CD14-positive monocyte (primary cell): ENCODE measurements at regions not wholly inside any gene's neighbourhood (a gene's known extent, or its start where the extent isn't known, plus 50 kb on each side); places are given as distances from the start of the nearest gene placed in this dataset.

Experiments
- DNase-seq, 3 donors: peaks; one replicate each; pipeline ENCODE4 v3.0.0-alpha.2; 2011 to 2022
- H2AFZ ChIP-seq: 2 replicates; pipeline ENCODE4 v1.6.0; 2012; ENCODE audit warnings: mild to moderate bottlenecking, low read depth, low read length, inconsistent platforms; ENCODE audit not compliant: insufficient read depth, poor library complexity, severe bottlenecking
- H3K27ac ChIP-seq, 2 donors: 1 replicate in 1 of 2; 2 replicates in 1 of 2; pipeline ENCODE4 v1.5.1; 2012 to 2013; ENCODE audit warnings: low read length in 2 of 2, control low read depth in 1 of 2, inconsistent platforms in 1 of 2, low read depth in 1 of 2, mild to moderate bottlenecking in 1 of 2
- H3K27me3 ChIP-seq, 2 donors: one replicate each; pipeline versions ENCODE4 v1.6.0 to v1.6.1; 2011 to 2013; ENCODE audit warnings: low read length in 2 of 2; ENCODE audit not compliant: control insufficient read depth in 2 of 2, insufficient read depth in 2 of 2
- H3K36me3 ChIP-seq, 2 donors: replicated peaks in 1 of 2; 1 replicate in 1 of 2; 2 replicates in 1 of 2; pipeline versions ENCODE4 v1.5.1 to v1.6.1; 2012 to 2013; ENCODE audit warnings: low read length in 2 of 2, control low read depth in 1 of 2, inconsistent platforms in 1 of 2, mild to moderate bottlenecking in 1 of 2; ENCODE audit not compliant: insufficient read depth in 2 of 2, control insufficient read depth in 1 of 2
- H3K4me1 ChIP-seq, 2 donors: 1 replicate in 1 of 2; 2 replicates in 1 of 2; pipeline versions ENCODE4 v1.5.1 to v1.6.1; 2012 to 2013; ENCODE audit warnings: low read length in 2 of 2, control low read depth in 1 of 2, inconsistent platforms in 1 of 2, mild to moderate bottlenecking in 1 of 2, moderate library complexity in 1 of 2; ENCODE audit not compliant: insufficient read depth in 2 of 2, control insufficient read depth in 1 of 2
- H3K4me2 ChIP-seq: replicated peaks from 2 replicates; pipeline ENCODE3; 2012; ENCODE audit warnings: low read length, moderate library complexity, mild to moderate bottlenecking; ENCODE audit not compliant: poor library complexity, severe bottlenecking; ENCODE audit errors: extremely low read depth
- H3K4me3 ChIP-seq, 3 experiments: fragments of 200-600 bp in 1 of 3; sonication (generic) in 1 of 3; replicated peaks in 1 of 3; 1 replicate in 2 of 3; 2 replicates in 1 of 3; pipeline ENCODE4 v1.5.1; 2011 to 2013; ENCODE audit warnings: low read length in 3 of 3, mild to moderate bottlenecking in 3 of 3, control low read depth in 2 of 3, low read depth in 2 of 3, inconsistent platforms in 1 of 3, moderate library complexity in 1 of 3
- H3K79me2 ChIP-seq: 2 replicates; pipeline ENCODE4 v1.6.0; 2012; ENCODE audit warnings: mild to moderate bottlenecking, control low read depth, inconsistent platforms, low read length, moderate library complexity; ENCODE audit not compliant: insufficient read depth
- H3K9ac ChIP-seq: 2 replicates; pipeline ENCODE4 v1.6.0; 2017; ENCODE audit warnings: low read length, mild to moderate bottlenecking; ENCODE audit not compliant: insufficient read depth, poor library complexity, severe bottlenecking
- H3K9me3 ChIP-seq, 2 donors: replicated peaks in 1 of 2; 1 replicate in 1 of 2; 2 replicates in 1 of 2; pipeline versions ENCODE4 v1.5.1 to v1.6.1; 2012 to 2013; ENCODE audit warnings: low read length in 2 of 2, control low read depth in 1 of 2; ENCODE audit not compliant: control insufficient read depth in 1 of 2, insufficient read depth in 1 of 2
- H4K20me1 ChIP-seq: 2 replicates; pipeline ENCODE4 v1.6.0; 2012; ENCODE audit warnings: mild to moderate bottlenecking, low read length, control low read depth, moderate library complexity; ENCODE audit not compliant: insufficient read depth
- H3K27ac Mint-ChIP-seq, 7 donors: one replicate each; pipeline ENCODE4 v1.8.0; 2020; ENCODE audit warnings: mild to moderate bottlenecking in 7 of 7, mixed read lengths in 7 of 7, moderate library complexity in 6 of 7, inconsistent platforms in 2 of 7
- H3K27me3 Mint-ChIP-seq, 3 donors: one replicate each; pipeline ENCODE4 v1.8.0; 2021 to 2022; ENCODE audit warnings: low read depth in 3 of 3, mild to moderate bottlenecking in 3 of 3, mixed read lengths in 3 of 3, moderate library complexity in 3 of 3, inconsistent platforms in 1 of 3
- H3K36me3 Mint-ChIP-seq, 2 donors: one replicate each; pipeline ENCODE4 v1.8.0; 2020; ENCODE audit warnings: mixed read lengths in 2 of 2, inconsistent platforms in 1 of 2, mild to moderate bottlenecking in 1 of 2
- H3K4me1 Mint-ChIP-seq: one replicate; pipeline ENCODE4 v1.8.0; 2020; ENCODE audit warnings: mild to moderate bottlenecking, mixed read lengths
- H3K4me3 Mint-ChIP-seq, 2 donors: one replicate each; pipeline ENCODE4 v1.8.0; 2020; ENCODE audit warnings: mild to moderate bottlenecking in 2 of 2, mixed read lengths in 2 of 2, moderate library complexity in 1 of 2
- H3K9me3 Mint-ChIP-seq, 7 donors: one replicate each; pipeline ENCODE4 v1.8.0; 2020 to 2022; ENCODE audit warnings: mixed read lengths in 7 of 7, mild to moderate bottlenecking in 6 of 7, moderate library complexity in 6 of 7, inconsistent platforms in 2 of 7
- WGBS: methylation state at CpG from one replicate; pipeline ENCODE4 v1.1.5; 2013; ENCODE audit warnings: missing lambda C conversion rate; ENCODE audit not compliant: insufficient coverage; 5-methylcytosine and 5-hydroxymethylcytosine counted together
- intact Hi-C, 2 donors: fragments of 100-400 bp; cut with micrococcal nuclease; formaldehyde crosslinking; loops; one replicate each; pipeline versions ENCODE4 v1.15.0 to v1.15.1; 2023
- TF ChIP-seq, protein P1 (sequence below): fragments of 200-600 bp; IDR thresholded peaks from one replicate; pipeline ENCODE4 v1.8.0; 2022; ENCODE audit warnings: antibody characterized with exemption, mild to moderate bottlenecking

DNA sequence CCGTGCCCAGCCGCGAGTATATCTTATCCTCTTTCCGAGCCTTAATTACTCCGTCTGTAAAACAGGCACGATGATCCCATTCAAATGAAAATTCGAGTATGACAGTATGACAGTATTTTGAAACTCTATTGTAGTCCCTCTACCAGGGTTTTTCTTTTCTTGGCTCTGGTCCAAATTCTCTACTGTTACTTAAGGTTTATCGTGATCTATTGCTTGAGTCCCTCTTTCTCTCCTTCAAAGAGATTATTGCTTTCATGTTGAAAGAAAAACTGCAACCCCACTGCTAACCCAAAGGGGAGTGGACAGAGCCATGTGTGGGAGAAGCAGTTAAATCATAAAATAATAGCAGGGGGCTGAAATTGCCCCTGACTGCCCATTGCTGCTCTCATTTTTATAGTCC, 1156.6 kb upstream of the AUTS2 start:
- DNase-seq: no peak
- Mint-ChIP-seq H3K36me3 (no peaks in the 10 kb centered on the region), H3K4me3 (no peak overlapping the region), H3K9me3 (peaks cover 6 to 24% (median 18%) of the 10 kb centered on the region in 7 donors), H3K4me1 (no peaks in the 10 kb centered on the region), H3K27ac (no peak overlapping the region), H3K27me3 (no peaks in the 10 kb centered on the region)
- WGBS: 100% methylated on average over 7 of the region's 8 CpGs
- no peak overlapping the region for H2AFZ ChIP-seq
- H4K20me1 ChIP-seq: no peaks in the 10 kb centered on the region
- H3K79me2 ChIP-seq: no peaks in the 10 kb centered on the region
- H3K4me1 ChIP-seq: no peaks in the 10 kb centered on the region
- TF ChIP-seq, protein P1, sequence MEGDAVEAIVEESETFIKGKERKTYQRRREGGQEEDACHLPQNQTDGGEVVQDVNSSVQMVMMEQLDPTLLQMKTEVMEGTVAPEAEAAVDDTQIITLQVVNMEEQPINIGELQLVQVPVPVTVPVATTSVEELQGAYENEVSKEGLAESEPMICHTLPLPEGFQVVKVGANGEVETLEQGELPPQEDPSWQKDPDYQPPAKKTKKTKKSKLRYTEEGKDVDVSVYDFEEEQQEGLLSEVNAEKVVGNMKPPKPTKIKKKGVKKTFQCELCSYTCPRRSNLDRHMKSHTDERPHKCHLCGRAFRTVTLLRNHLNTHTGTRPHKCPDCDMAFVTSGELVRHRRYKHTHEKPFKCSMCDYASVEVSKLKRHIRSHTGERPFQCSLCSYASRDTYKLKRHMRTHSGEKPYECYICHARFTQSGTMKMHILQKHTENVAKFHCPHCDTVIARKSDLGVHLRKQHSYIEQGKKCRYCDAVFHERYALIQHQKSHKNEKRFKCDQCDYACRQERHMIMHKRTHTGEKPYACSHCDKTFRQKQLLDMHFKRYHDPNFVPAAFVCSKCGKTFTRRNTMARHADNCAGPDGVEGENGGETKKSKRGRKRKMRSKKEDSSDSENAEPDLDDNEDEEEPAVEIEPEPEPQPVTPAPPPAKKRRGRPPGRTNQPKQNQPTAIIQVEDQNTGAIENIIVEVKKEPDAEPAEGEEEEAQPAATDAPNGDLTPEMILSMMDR: no peak
- intact Hi-C loops: no loop called here
- no peaks in the 10 kb centered on the region for H3K36me3 ChIP-seq
- H3K4me2 ChIP-seq: no peak overlapping the region
- H3K9me3 ChIP-seq: peaks cover 11 to 33% of the 10 kb centered on the region in 2 donors
- H3K27ac ChIP-seq: no peak overlapping the region
- no peak overlapping the region for H3K4me3 ChIP-seq
- H3K9ac ChIP-seq: no peak overlapping the region
- no peaks in the 10 kb centered on the region for H3K27me3 ChIP-seq

DNA sequence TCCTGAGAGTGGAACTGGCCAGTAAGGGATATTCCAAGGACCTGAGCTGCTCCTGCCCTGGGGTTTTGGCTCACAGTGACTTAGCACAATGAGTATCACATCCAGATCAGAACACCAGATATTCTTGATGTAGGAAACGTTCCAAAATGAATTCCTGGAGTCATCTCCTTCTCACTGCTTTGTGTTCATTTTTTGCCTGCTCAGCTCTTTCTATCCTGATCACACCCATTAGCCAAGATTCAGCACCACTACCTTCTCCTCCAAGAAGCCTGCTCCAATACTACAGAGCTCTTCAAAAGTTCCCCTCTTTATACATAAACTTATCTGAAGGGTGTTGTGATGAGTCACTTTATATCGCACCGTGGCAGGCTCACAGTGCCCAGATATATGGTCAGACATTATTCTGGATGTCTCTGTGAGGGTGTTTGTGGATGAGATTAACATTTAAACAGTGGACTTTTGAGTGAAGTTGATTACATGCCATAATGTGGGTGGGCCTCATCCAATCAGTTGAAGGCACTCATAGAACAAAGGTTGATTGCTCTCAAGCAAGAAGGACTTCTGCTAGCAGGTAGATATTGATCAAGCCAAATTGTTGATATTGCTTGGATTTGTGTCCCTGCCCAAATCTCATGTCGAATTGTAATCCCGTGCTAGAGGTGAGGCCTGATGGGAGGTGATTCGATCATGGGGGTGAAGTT, 1155.2 kb upstream of the AUTS2 start:
- H3K36me3 ChIP-seq: no peaks in the 10 kb centered on the region
- H2AFZ ChIP-seq: no peak overlapping the region
- H3K27me3 ChIP-seq: no peaks in the 10 kb centered on the region
- Mint-ChIP-seq H3K9me3 (peaks cover 9 to 31% (median 15%) of the 10 kb centered on the region in 7 donors), H3K36me3 (no peaks in the 10 kb centered on the region), H3K4me3 (no peak overlapping the region), H3K27ac (no peak overlapping the region), H3K27me3 (no peaks in the 10 kb centered on the region), H3K4me1 (no peaks in the 10 kb centered on the region)
- TF ChIP-seq, protein P1: no peak
- H3K27ac ChIP-seq: no peak overlapping the region
- no peak overlapping the region for H3K4me2 ChIP-seq
- WGBS: 78% methylated on average over 3 of the region's 6 CpGs
- DNase-seq: no peak
- H3K4me3 ChIP-seq: no peak overlapping the region
- peaks cover 21 to 32% of the 10 kb centered on the region in 2 donors for H3K9me3 ChIP-seq
- no peaks in the 10 kb centered on the region for H4K20me1 ChIP-seq
- no peaks in the 10 kb centered on the region for H3K4me1 ChIP-seq
- no peak overlapping the region for H3K9ac ChIP-seq
- intact Hi-C loops: no loop called here
- H3K79me2 ChIP-seq: no peaks in the 10 kb centered on the region
